Right atrium auricular region (tissue), 2 donors: ENCODE measurements at regions not wholly inside any gene's neighbourhood (a gene's known extent, or its start where the extent isn't known, plus 50 kb on each side); places are given as distances from the start of the nearest gene placed in this dataset.

Experiments used
- DNase-seq: peaks from one replicate; pipeline ENCODE4 v3.0.0-alpha.2; 2019; ENCODE audit warnings: low spot score
- H3K27ac ChIP-seq, 2 donors: fragments of 200-600 bp; sonication (generic); 1 replicate in 1 of 2; 2 replicates in 1 of 2; pipeline ENCODE4 v1.5.1; 2016 to 2019
- H3K27me3 ChIP-seq, 2 donors: fragments of 200-600 bp; sonication (generic); one replicate each; pipeline versions ENCODE4 v1.5.1 to v1.6.0; 2017 to 2019
- H3K36me3 ChIP-seq: fragments of 200-600 bp; sonication (generic); one replicate; pipeline ENCODE4 v1.5.1; 2016
- H3K4me1 ChIP-seq, 2 donors: fragments of 200-600 bp; sonication (generic); one replicate each; pipeline versions ENCODE4 v1.5.1 to v1.6.0; 2017 to 2019
- H3K4me3 ChIP-seq, 2 donors: fragments of 200-600 bp; sonication (generic); 1 replicate in 1 of 2; 2 replicates in 1 of 2; pipeline ENCODE4 v1.5.1; 2017 to 2019; ENCODE audit warnings: mild to moderate bottlenecking in 1 of 2, moderate library complexity in 1 of 2
- H3K9me3 ChIP-seq, 2 donors: fragments of 200-600 bp; sonication (generic); one replicate each; pipeline ENCODE4 v1.5.1; 2019
- TF ChIP-seq, protein P1 (sequence below), 2 donors: fragments of 200-600 bp; sonication (generic); IDR thresholded peaks; one replicate each; pipeline ENCODE4 v1.5.1; 2019; ENCODE audit warnings: antibody characterized with exemption in 2 of 2

DNA sequence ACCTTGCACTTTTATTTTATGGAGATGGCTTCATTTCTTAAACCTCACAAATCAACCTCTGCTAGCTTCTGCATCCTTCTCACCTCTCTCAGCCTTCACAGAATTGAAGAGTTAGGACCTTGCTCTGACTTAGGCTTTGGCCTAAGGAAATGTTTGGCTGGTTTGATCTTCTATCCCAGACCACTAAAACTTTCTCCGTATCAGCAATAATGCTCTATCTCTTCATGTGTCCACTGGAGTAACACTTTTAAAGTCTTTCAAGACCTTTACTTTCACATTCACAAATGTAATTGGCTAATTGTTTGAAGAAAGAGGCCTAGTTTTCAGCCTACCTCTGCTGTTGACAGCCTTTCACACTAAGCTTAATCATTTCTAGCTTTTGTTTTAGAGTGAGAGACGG is 212.9 kb downstream of the TTLL2 start:
- H3K36me3 ChIP-seq, result no peaks in the 10 kb centered on the region
- H3K4me1 ChIP-seq, result no peaks in the 10 kb centered on the region
- no peak overlapping the region for H3K27ac ChIP-seq
- H3K4me3 ChIP-seq, result no peak overlapping the region
- H3K9me3 ChIP-seq, result no peaks in the 10 kb centered on the region
- no peak for DNase-seq
- TF ChIP-seq, protein P1, sequence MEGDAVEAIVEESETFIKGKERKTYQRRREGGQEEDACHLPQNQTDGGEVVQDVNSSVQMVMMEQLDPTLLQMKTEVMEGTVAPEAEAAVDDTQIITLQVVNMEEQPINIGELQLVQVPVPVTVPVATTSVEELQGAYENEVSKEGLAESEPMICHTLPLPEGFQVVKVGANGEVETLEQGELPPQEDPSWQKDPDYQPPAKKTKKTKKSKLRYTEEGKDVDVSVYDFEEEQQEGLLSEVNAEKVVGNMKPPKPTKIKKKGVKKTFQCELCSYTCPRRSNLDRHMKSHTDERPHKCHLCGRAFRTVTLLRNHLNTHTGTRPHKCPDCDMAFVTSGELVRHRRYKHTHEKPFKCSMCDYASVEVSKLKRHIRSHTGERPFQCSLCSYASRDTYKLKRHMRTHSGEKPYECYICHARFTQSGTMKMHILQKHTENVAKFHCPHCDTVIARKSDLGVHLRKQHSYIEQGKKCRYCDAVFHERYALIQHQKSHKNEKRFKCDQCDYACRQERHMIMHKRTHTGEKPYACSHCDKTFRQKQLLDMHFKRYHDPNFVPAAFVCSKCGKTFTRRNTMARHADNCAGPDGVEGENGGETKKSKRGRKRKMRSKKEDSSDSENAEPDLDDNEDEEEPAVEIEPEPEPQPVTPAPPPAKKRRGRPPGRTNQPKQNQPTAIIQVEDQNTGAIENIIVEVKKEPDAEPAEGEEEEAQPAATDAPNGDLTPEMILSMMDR (IDR thresholded peaks at IDR 0.05), result no peak
- H3K27me3 ChIP-seq, result no peaks in the 10 kb centered on the region

DNA sequence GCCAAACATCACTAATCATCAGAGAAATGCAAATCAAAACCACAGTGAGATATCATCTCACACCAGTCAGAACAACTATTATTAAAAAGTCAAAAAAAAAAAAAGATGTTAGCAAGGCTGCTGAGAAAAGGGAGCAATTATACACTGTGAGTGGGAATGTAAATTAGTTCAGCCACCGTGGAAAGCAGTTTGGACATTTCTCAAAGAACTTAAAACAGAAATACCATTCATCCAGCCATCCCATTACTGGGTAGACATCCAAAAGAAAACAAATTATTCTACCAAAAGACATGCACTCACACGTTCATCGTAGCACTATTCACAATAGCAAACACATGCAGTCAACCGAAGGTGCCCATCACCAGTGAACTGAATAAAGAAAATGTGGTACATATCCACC is 213.9 kb downstream of the TTLL2 start:
- Histone ChIP-seq H3K4me3 (no peak overlapping the region), H3K4me1 (peaks cover 0 to 5% of the 10 kb centered on the region in 2 donors), H3K36me3 (no peaks in the 10 kb centered on the region), H3K9me3 (no peaks in the 10 kb centered on the region), H3K27ac (no peak overlapping the region), H3K27me3 (no peaks in the 10 kb centered on the region)
- TF ChIP-seq, protein P1 (IDR thresholded peaks at IDR 0.05), result no peak
- DNase-seq, result no peak

DNA sequence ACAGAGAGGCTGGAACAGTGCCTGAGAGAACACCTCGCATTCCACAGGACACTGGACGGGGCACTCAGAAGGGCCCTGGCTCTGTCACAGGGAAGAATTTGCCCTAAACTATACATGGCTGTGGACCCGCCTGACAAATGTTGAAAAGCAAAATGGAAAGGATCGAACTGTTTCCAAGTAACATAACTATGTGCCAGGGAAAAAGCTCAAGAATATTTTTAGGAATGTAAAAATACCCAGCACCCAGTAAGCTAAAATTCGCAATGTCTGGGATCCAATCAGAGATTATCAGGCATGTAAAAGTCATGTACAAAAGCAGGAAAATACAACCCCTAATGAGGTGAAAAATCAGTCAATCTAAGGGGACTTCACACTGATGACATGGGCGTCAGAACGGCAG is 215.9 kb downstream of the TTLL2 start:
- no peaks in the 10 kb centered on the region for H3K9me3 ChIP-seq
- H3K36me3 ChIP-seq, result no peaks in the 10 kb centered on the region
- DNase-seq, result no peak
- no peak overlapping the region for H3K27ac ChIP-seq
- no peak overlapping the region for H3K4me3 ChIP-seq
- H3K27me3 ChIP-seq, result no peaks in the 10 kb centered on the region
- peaks cover 0 to 13% of the 10 kb centered on the region in 2 donors for H3K4me1 ChIP-seq
- TF ChIP-seq, protein P1 (IDR thresholded peaks at IDR 0.05), result no peak

DNA sequence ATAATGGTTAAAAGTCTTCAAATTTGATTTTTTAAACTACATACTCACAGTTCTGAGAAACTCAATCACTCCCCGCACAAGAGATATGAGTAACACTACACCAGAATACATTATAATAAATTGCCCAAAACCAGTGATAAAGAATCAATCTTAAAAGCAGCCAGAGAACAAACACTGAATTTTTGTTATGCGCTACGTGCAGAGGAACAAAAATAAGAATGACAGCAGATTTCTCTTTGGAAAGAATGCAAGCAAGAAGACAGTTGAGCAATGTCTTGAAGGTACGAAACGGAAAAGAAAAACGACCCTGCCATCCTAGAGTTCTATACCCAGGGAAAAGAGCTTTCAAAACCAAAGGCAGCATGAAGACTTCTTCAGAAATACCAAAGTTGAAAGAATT is 216.7 kb downstream of the TTLL2 start:
- Histone ChIP-seq H3K4me3 (no peak overlapping the region), H3K9me3 (no peaks in the 10 kb centered on the region), H3K36me3 (no peaks in the 10 kb centered on the region), H3K27me3 (no peaks in the 10 kb centered on the region), H3K27ac (no peak overlapping the region), H3K4me1 (peaks cover 0 to 13% of the 10 kb centered on the region in 2 donors)
- DNase-seq, result no peak
- TF ChIP-seq, protein P1 (IDR thresholded peaks at IDR 0.05), result no peak

DNA sequence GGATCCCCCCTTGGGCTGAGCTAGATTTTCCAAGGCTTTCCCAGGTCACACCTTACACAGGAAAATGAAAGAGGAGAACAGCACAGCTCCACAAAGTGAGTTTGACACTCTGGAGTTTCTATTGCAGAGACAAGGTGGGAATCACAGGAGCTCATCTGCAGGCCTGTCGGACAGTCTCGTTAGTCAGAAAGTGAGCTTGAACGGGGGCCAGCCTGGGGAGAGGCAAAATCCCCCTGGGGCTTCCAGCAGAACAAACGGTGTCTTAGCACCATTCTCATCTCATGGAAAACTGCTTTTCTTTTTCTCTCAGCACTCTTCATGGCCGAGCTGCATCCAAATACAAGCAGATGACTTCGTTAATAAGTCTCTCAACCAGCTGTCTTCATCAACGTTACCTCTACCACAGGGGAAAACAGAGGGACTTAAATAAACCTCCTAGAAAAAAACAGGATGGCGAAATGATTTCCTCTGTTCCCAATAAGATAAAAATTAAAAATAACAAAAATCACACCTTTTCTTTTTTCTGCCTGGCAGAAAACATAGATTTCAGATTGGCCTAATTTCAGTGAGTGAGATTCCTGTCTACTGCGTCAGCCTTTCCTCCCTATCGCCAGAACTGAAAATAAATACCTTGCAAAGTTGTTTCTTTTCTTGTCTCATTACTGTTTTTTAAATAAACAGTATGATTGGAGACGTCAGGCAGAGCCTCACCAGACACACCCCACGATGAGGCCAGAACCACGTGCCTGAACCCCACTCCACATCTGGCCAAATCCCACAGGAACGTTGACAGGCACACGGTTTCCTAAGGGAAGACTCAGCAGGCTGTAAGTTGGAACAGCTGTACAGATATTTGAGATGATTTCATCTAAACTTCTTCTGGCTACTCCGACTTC is 219.0 kb downstream of the TTLL2 start:
- no peaks in the 10 kb centered on the region for H3K9me3 ChIP-seq
- DNase-seq, result no peak
- no peaks in the 10 kb centered on the region for H3K36me3 ChIP-seq
- H3K4me3 ChIP-seq, result no peak overlapping the region
- H3K4me1 ChIP-seq, result peaks cover 0 to 13% of the 10 kb centered on the region in 2 donors
- TF ChIP-seq, protein P1 (IDR thresholded peaks at IDR 0.05), result no peak
- H3K27me3 ChIP-seq, result no peaks in the 10 kb centered on the region
- peak overlapping the region; percentile 43 to 58 for H3K27ac ChIP-seq
